Neural cell (in vitro differentiated cells): ENCODE measurements at regions not wholly inside any gene's neighbourhood (a gene's known extent, or its start where the extent isn't known, plus 50 kb on each side); places are given as distances from the start of the nearest gene placed in this dataset.

Source experiments
- CTCF ChIP-seq: fragments of 450-650 bp; IDR thresholded peaks from 2 replicates; pipeline ENCODE4 v1.5.1; 2014; ENCODE audit warnings: antibody characterized with exemption, mild to moderate bottlenecking, moderate library complexity; ENCODE audit not compliant: poor library complexity, severe bottlenecking
- EP300 ChIP-seq: fragments of 450-650 bp; conservative IDR thresholded peaks from 2 replicates; pipeline ENCODE4 v1.6.1; 2014; ENCODE audit warnings: antibody characterized with exemption, mild to moderate bottlenecking, moderate library complexity; ENCODE audit not compliant: poor library complexity, severe bottlenecking
- EZH2 ChIP-seq: fragments of 200-600, 300-800 bp; shearing (Covaris generic), sonication (generic); IDR thresholded peaks from 2 replicates; pipeline ENCODE4 v1.6.1; 2014; ENCODE audit warnings: antibody characterized with exemption, low read length, borderline replicate concordance, mild to moderate bottlenecking; ENCODE audit not compliant: insufficient read depth, poor library complexity, severe bottlenecking
- MXI1 ChIP-seq: fragments of 450-650 bp; conservative IDR thresholded peaks from 2 replicates; pipeline ENCODE4 v1.6.1; 2014; ENCODE audit warnings: antibody characterized with exemption, mild to moderate bottlenecking; ENCODE audit not compliant: poor library complexity, severe bottlenecking
- POLR2AphosphoS5 ChIP-seq: IDR thresholded peaks from 2 replicates; pipeline ENCODE4 v1.6.1; 2012
- RAD21 ChIP-seq: fragments of 450-650 bp; conservative IDR thresholded peaks from 2 replicates; pipeline ENCODE4 v1.6.1; 2014; ENCODE audit warnings: antibody characterized with exemption, mild to moderate bottlenecking, moderate library complexity
- REST ChIP-seq: IDR thresholded peaks from 2 replicates; pipeline ENCODE4 v1.6.1; 2012; ENCODE audit warnings: borderline replicate concordance
- TAF1 ChIP-seq: IDR thresholded peaks from 2 replicates; pipeline ENCODE4 v1.6.1; 2012; ENCODE audit warnings: low read depth

- TF ChIP-seq MXI1 (no peak), REST (no peak), CTCF (no peak), RAD21 (no peak), EZH2 (no peak), POLR2AphosphoS5 (no peak), EP300 (no peak), TAF1 (no peak)
Observed at GRCh38 chr2:49288902-49289700, 134.8 kb upstream of the FSHR start.
